Embryonic facial prominence (tissue), 1 donor: ENCODE measurements at regions not wholly inside any gene's neighbourhood (a gene's known extent, or its start where the extent isn't known, plus 50 kb on each side); places are given as distances from the start of the nearest gene placed in this dataset.

Experiments used
- DNase-seq: peaks from one replicate; pipeline ENCODE4 v3.0.0-alpha.2; 2016; ENCODE audit errors: extremely low spot score

GRCh38 chr9:87085073-87085472, 137.8 kb upstream of the GAS1 start:
- no peak for DNase-seq

- no peak for DNase-seq
Observed at GRCh38 chr9:87085521-87085920, 138.2 kb upstream of the GAS1 start.

- DNase-seq = no peak
Observed at GRCh38 chr9:87086221-87086818, 139.0 kb upstream of the GAS1 start.

GRCh38 chr9:87087197-87087596, 139.9 kb upstream of the GAS1 start:
- DNase-seq = no peak

GRCh38 chr9:87088192-87088591, 140.9 kb upstream of the GAS1 start:
- DNase-seq = no peak

GRCh38 chr9:87088621-87089365, 141.5 kb upstream of the GAS1 start:
- DNase-seq = no peak

GRCh38 chr9:87089506-87089905, 142.2 kb upstream of the GAS1 start:
- DNase-seq = no peak

- DNase-seq = no peak
Observed at GRCh38 chr9:87089929-87090328, 142.6 kb upstream of the GAS1 start.

GRCh38 chr9:87093777-87094176, 146.5 kb upstream of the GAS1 start:
- no peak for DNase-seq

GRCh38 chr9:87095951-87096350, 148.6 kb upstream of the GAS1 start:
- DNase-seq = no peak

- DNase-seq = no peak
Observed at GRCh38 chr9:87096506-87096905, 149.2 kb upstream of the GAS1 start.

GRCh38 chr9:87097238-87097637, 149.9 kb upstream of the GAS1 start:
- no peak for DNase-seq

- DNase-seq = no peak
Observed at GRCh38 chr9:87099407-87099806, 152.1 kb upstream of the GAS1 start.

GRCh38 chr9:87100001-87100400, 152.7 kb upstream of the GAS1 start:
- no peak for DNase-seq

- DNase-seq = no peak
Observed at GRCh38 chr9:87102126-87102525, 154.8 kb upstream of the GAS1 start.

GRCh38 chr9:87107072-87107471, 159.8 kb upstream of the GAS1 start:
- no peak for DNase-seq

GRCh38 chr9:87108661-87109060, 161.4 kb upstream of the GAS1 start:
- DNase-seq = no peak

GRCh38 chr9:87109231-87109631, 161.9 kb upstream of the GAS1 start:
- no peak for DNase-seq

- DNase-seq = no peak
Observed at GRCh38 chr9:87109851-87110250, 162.5 kb upstream of the GAS1 start.

- no peak for DNase-seq
Observed at GRCh38 chr9:87111010-87111409, 163.7 kb upstream of the GAS1 start.

GRCh38 chr9:87112656-87113055, 165.3 kb upstream of the GAS1 start:
- no peak for DNase-seq

GRCh38 chr9:87113874-87114273, 166.6 kb upstream of the GAS1 start:
- no peak for DNase-seq

GRCh38 chr9:87115785-87116184, 168.5 kb upstream of the GAS1 start:
- peak; percentile 46 for DNase-seq

GRCh38 chr9:87116492-87116891, 169.2 kb upstream of the GAS1 start:
- no peak for DNase-seq
